Small intestine (tissue), 7 donors: ENCODE measurements at regions not wholly inside any gene's neighbourhood (a gene's known extent, or its start where the extent isn't known, plus 50 kb on each side); places are given as distances from the start of the nearest gene placed in this dataset.
A peak's percentile ranks its signal among the peaks of the same experiment; 100 is the strongest.

Source experiments
- DNase-seq, 2 donors: peaks; one replicate each; pipeline versions ENCODE4 v3.0.0 to v3.0.0-alpha.2; 2013
- FAIRE-seq: peaks from 2 replicates; lab custom pipeline; 2012; peaks lifted over from hg19 to GRCh38; lab: Jason Lieb, UNC
- H3K27ac ChIP-seq, 3 donors: one replicate each; pipeline ENCODE4 v1.5.1; 2013; ENCODE audit warnings: low read length in 2 of 3, mild to moderate bottlenecking in 2 of 3, control low read depth in 1 of 3, inconsistent platforms in 1 of 3, low read depth in 1 of 3, moderate library complexity in 1 of 3
- H3K27me3 ChIP-seq, 3 donors: one replicate each; pipeline ENCODE4 v1.6.1; 2013; ENCODE audit warnings: low read length in 3 of 3, inconsistent platforms in 1 of 3; ENCODE audit not compliant: control insufficient read depth in 3 of 3, insufficient read depth in 3 of 3
- H3K36me3 ChIP-seq, 3 donors: one replicate each; pipeline ENCODE4 v1.6.1; 2013; ENCODE audit warnings: low read length in 3 of 3, inconsistent platforms in 1 of 3, low read depth in 1 of 3, mild to moderate bottlenecking in 1 of 3, moderate library complexity in 1 of 3; ENCODE audit not compliant: control insufficient read depth in 3 of 3, insufficient read depth in 2 of 3
- H3K4me1 ChIP-seq, 3 donors: one replicate each; pipeline ENCODE4 v1.6.1; 2013; ENCODE audit warnings: low read length in 2 of 3, inconsistent platforms in 1 of 3, low read depth in 1 of 3, mild to moderate bottlenecking in 1 of 3, moderate library complexity in 1 of 3; ENCODE audit not compliant: control insufficient read depth in 3 of 3, insufficient read depth in 2 of 3
- H3K4me3 ChIP-seq, 3 donors: one replicate each; pipeline ENCODE4 v1.5.1; 2013; ENCODE audit warnings: low read length in 3 of 3, control low read depth in 1 of 3, inconsistent platforms in 1 of 3, low read depth in 1 of 3, mild to moderate bottlenecking in 1 of 3, moderate library complexity in 1 of 3
- H3K9me3 ChIP-seq, 2 donors: one replicate each; pipeline ENCODE4 v1.6.1; 2013; ENCODE audit warnings: low read depth in 1 of 2, low read length in 1 of 2; ENCODE audit not compliant: control insufficient read depth in 2 of 2, insufficient read depth in 1 of 2
- WGBS, 3 donors: extraction: QIAGEN DNeasy Blood & Tissue Kit; methylation state at CpG; one replicate each; pipeline ENCODE4 v1.1.7; 2013; 5-methylcytosine and 5-hydroxymethylcytosine counted together
- donor health status: healthy with polysubstance abuse.
- donor health status: control.
- donor health status: control.
- donor health status: Bipolar disorder and iron deficiency.
- donor health status: healthy.

DNA sequence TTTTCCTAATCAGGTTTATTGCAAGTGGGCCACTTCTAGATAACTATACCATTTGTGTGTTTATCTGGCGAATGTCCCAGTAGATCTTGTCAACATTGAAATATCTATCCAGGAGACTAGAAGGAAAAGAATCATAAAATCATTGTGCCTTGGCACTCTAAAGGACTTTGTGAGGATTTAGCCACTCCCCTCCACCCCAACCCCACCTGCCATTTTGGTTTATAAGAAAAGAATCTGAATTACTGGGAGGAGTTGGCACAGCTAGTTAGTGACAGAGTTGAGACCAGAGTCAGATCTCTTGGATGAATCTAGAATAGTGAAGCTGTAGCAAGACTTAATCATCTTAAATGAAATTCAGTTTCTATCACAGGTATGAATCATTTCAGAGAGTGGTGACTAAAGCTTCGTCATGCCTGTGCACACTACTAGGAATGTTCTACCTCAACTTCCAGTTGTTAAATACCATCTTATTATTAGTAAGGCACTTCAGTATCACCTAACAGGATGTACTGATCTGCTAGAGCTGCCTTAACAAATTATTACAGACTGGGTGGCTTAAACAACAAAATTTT is 212.7 kb upstream of the SLC14A2 start:
- FAIRE-seq, result no peak
- no peak overlapping the region for H3K4me3 ChIP-seq
- H3K27me3 ChIP-seq, result peaks cover 0 to 3% (median 0%) of the 10 kb centered on the region in 3 donors
- H3K27ac ChIP-seq, result no peak overlapping the region
- H3K4me1 ChIP-seq, result peaks cover 0 to 2% (median 0%) of the 10 kb centered on the region in 3 donors
- no peaks in the 10 kb centered on the region for H3K36me3 ChIP-seq
- WGBS, 3 donors, result 28 to 63% (median 32%) methylated on average over 2 of the region's 2 CpGs
- peak in 1 of 2 donors; percentile 48 for DNase-seq
- peaks cover 0 to 3% of the 10 kb centered on the region in 2 donors for H3K9me3 ChIP-seq

- FAIRE-seq, result no peak
- no peak overlapping the region for H3K4me3 ChIP-seq
- 90 to 95% (median 95%) methylated on average over 2 of the region's 2 CpGs for WGBS, 3 donors
- H3K27me3 ChIP-seq, result peaks cover 0 to 3% (median 0%) of the 10 kb centered on the region in 3 donors
- H3K27ac ChIP-seq, result no peak overlapping the region
- DNase-seq, result no peak
- H3K9me3 ChIP-seq, result peaks cover 0 to 3% of the 10 kb centered on the region in 2 donors
- no peaks in the 10 kb centered on the region for H3K36me3 ChIP-seq
- peaks cover 0 to 2% (median 0%) of the 10 kb centered on the region in 3 donors for H3K4me1 ChIP-seq
These were observed 211.8 kb upstream of the SLC14A2 start for GRCh38 chr18:45403341-45404049.

- Histone ChIP-seq H3K27ac (no peak overlapping the region), H3K4me1 (no peaks in the 10 kb centered on the region), H3K9me3 (peaks cover 0 to 3% of the 10 kb centered on the region in 2 donors), H3K27me3 (peaks cover 0 to 3% (median 0%) of the 10 kb centered on the region in 3 donors), H3K36me3 (no peaks in the 10 kb centered on the region), H3K4me3 (no peak overlapping the region)
- DNase-seq (no peak), FAIRE-seq (no peak)
- WGBS, 3 donors, result 69 to 86% (median 85%) methylated on average over 1 of the region's 1 CpG
These were observed 207.1 kb upstream of the SLC14A2 start for GRCh38 chr18:45408218-45408617.

- Histone ChIP-seq H3K4me1 (no peaks in the 10 kb centered on the region), H3K27ac (no peak overlapping the region), H3K4me3 (no peak overlapping the region), H3K9me3 (peaks cover 0 to 3% of the 10 kb centered on the region in 2 donors), H3K27me3 (no peaks in the 10 kb centered on the region), H3K36me3 (no peaks in the 10 kb centered on the region)
- DNase-seq (no peak), FAIRE-seq (no peak)
- 93 to 97% (median 96%) methylated on average over 7 of the region's 7 CpGs for WGBS, 3 donors
These were observed 205.3 kb upstream of the SLC14A2 start for GRCh38 chr18:45409971-45410370.

GRCh38 chr18:45412577-45412976 is 202.7 kb upstream of the SLC14A2 start:
- Histone ChIP-seq H3K36me3 (no peaks in the 10 kb centered on the region), H3K4me1 (peaks cover 0 to 9% (median 0%) of the 10 kb centered on the region in 3 donors), H3K27me3 (no peaks in the 10 kb centered on the region), H3K9me3 (no peaks in the 10 kb centered on the region), H3K4me3 (no peak overlapping the region), H3K27ac (no peak overlapping the region)
- DNase-seq, result no peak
- no peak for FAIRE-seq
- 93 to 100% (median 95%) methylated on average over 1 of the region's 1 CpG for WGBS, 3 donors

DNA sequence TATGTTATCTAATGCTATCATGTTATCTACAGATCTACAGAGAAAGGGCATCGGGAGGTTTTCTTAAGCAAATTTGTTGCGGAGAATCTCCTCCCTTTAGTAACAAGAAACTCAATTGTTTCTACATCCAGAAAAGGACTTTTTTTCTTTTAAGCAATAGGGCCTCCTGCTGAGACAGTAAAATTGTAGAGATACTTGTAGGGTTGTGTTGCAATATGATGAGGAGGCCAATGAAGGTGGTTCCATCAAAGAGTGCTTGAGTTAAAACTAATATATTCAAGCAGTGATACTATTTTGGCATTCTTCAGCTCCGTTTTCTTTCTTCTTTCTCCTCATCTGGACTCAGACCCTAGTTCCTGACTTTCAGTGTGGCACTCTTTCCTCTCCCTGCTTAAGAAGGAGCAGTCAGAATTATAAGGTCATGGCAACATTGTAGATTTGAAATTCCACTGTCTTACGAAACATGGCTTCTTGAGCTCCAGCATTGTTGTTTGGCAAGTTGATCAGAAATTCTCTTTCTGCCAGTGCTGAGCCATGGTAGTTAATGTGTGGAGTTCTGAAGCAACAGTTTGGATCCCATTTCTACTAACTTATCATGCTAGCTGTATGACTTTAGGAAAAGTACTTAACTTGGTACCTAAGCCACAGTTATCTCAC is 202.0 kb upstream of the SLC14A2 start:
- Histone ChIP-seq H3K36me3 (no peaks in the 10 kb centered on the region), H3K4me1 (peaks cover 0 to 9% (median 0%) of the 10 kb centered on the region in 3 donors), H3K9me3 (no peaks in the 10 kb centered on the region), H3K27me3 (no peaks in the 10 kb centered on the region), H3K27ac (no peak overlapping the region), H3K4me3 (no peak overlapping the region)
- 86 to 91% (median 89%) methylated on average over 4 of the region's 4 CpGs for WGBS, 3 donors
- FAIRE-seq, result no peak
- DNase-seq, result no peak

DNA sequence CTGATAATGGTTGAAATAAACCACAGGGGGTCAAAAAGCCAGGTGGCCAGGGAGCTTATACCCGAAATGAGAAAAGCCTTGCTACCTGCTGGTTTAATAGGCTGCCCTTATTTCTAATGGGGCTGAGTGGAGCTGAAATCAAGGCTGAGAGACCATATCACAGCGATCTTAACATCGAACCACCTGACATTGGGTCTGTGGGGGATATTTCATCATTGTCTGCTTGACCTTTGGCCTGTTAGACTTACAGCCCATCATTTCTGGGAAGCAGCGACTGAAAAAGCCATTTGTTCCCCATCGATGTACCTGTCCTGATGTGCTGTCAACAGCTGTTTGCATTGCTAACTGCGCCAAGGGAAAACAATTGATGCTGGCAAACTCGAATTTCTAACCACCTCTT is 199.7 kb upstream of the SLC14A2 start:
- DNase-seq (no peak), FAIRE-seq (no peak)
- H3K27me3 ChIP-seq, result no peaks in the 10 kb centered on the region
- H3K4me3 ChIP-seq, result no peak overlapping the region
- H3K27ac ChIP-seq, result no peak overlapping the region
- no peaks in the 10 kb centered on the region for H3K36me3 ChIP-seq
- no peaks in the 10 kb centered on the region for H3K9me3 ChIP-seq
- peaks cover 0 to 9% (median 0%) of the 10 kb centered on the region in 3 donors for H3K4me1 ChIP-seq
- 67 to 69% (median 68%) methylated on average over 7 of the region's 7 CpGs for WGBS, 3 donors

DNA sequence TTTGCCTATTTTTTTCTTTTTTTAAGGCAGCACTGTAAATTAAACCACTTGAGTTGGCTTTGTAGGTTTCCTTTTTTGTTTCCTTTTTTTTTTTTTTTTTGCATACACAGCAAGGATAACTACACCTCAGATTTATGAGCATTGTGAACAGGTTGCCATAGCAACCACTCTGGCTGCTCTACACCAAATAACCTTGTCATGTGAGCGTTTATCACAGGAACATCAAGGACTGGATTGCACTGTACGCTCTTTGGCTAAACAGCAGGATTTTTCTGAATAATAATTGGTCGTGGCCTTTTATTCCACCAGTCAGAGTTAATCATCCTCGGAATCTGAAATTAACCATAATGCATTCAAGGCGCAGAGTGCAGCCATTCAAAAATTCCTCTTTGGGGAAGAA is 199.1 kb upstream of the SLC14A2 start:
- H3K27me3 ChIP-seq, result no peaks in the 10 kb centered on the region
- DNase-seq, result peak; percentile 35 to 89
- no peaks in the 10 kb centered on the region for H3K9me3 ChIP-seq
- no peaks in the 10 kb centered on the region for H3K36me3 ChIP-seq
- H3K27ac ChIP-seq, result no peak overlapping the region
- peaks cover 0 to 9% (median 0%) of the 10 kb centered on the region in 3 donors for H3K4me1 ChIP-seq
- no peak for FAIRE-seq
- H3K4me3 ChIP-seq, result no peak overlapping the region
- 16 to 43% (median 30%) methylated on average over 5 of the region's 5 CpGs for WGBS, 3 donors
